Fibroblast of pulmonary artery (primary cell): ENCODE measurements at regions not wholly inside any gene's neighbourhood (a gene's known extent, or its start where the extent isn't known, plus 50 kb on each side); places are given as distances from the start of the nearest gene placed in this dataset.
"Not testable (repeated sequence)": the region's sequence is repeated elsewhere in the genome, so short reads cannot be mapped to it uniquely, and the experiment has no call there.

Experiments
- DNase-seq: peaks from one replicate; pipeline ENCODE4 v3.0.0-alpha.2; 2010; ENCODE audit warnings: low read depth
- H3K4me3 ChIP-seq: replicated peaks from 2 replicates; pipeline ENCODE4 v1.5.1; 2011; ENCODE audit warnings: low read depth, mild to moderate bottlenecking, control low read depth, low read length, moderate library complexity
- TF ChIP-seq, protein P1 (sequence below): IDR thresholded peaks from 2 replicates; pipeline ENCODE4 v1.5.1; 2011; ENCODE audit warnings: mild to moderate bottlenecking, control low read depth, low read length, inconsistent platforms; ENCODE audit errors: missing control alignments

DNA sequence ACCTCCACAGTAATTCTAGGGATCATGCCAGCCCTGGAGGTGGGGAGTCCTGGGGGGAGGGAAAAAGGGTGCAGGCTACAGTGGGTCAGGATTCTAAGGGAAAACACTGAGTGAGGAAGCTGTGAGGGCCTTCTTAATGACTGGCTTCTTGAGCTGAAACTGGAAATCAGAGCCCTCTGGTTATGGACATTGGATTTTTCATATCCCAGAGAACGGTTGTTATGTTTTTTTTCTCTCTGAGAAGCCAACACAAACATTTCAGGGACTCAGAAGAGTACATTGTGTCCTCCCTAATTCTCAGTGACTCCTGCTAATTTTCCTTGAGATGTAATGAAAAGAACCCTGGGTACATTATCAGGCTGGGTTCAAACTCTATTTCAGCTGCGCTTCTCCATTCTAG lies 162.4 kb upstream of the PRDX4 start:
- TF ChIP-seq, protein P1, sequence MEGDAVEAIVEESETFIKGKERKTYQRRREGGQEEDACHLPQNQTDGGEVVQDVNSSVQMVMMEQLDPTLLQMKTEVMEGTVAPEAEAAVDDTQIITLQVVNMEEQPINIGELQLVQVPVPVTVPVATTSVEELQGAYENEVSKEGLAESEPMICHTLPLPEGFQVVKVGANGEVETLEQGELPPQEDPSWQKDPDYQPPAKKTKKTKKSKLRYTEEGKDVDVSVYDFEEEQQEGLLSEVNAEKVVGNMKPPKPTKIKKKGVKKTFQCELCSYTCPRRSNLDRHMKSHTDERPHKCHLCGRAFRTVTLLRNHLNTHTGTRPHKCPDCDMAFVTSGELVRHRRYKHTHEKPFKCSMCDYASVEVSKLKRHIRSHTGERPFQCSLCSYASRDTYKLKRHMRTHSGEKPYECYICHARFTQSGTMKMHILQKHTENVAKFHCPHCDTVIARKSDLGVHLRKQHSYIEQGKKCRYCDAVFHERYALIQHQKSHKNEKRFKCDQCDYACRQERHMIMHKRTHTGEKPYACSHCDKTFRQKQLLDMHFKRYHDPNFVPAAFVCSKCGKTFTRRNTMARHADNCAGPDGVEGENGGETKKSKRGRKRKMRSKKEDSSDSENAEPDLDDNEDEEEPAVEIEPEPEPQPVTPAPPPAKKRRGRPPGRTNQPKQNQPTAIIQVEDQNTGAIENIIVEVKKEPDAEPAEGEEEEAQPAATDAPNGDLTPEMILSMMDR: no peak
- H3K4me3 ChIP-seq: no peak overlapping the region
- DNase-seq: no peak

DNA sequence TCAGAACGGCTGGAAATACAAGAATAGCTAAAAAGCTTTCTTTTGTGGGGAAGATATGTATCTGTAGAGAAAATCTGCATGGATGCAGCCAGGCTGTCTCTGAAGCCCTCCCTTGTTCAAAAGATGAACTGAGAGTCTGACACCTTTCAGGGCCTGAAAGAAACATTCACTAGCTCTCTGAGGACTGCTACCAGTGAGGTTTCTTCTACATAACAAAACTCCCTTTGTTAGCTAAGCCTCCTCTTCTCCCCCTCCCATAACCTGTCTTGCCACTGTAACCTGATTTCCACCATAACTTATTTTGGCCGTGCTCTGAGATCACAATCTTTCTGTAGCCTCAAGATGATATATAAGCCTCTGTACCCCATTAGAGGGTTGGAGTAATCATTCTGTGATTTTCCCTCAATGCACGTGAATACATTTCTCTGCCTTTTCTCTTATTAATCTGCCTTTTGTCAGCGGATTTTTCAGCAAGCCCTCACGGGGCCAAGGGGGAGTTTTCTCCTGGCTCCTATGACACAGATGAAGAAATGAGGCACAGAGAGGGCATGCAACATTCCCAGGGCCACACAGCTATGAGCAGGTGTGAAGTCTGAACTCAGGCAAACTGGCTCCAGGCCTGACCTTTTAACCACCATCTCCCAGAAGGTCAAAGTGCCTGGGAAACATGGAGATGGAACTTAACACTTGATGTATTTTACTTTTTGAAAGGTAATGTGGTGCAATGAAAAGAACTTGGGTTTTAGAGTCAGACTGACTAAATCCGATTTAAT lies 161.6 kb upstream of the PRDX4 start:
- DNase-seq: no peak
- no peak overlapping the region for H3K4me3 ChIP-seq
- TF ChIP-seq, protein P1: no peak

DNA sequence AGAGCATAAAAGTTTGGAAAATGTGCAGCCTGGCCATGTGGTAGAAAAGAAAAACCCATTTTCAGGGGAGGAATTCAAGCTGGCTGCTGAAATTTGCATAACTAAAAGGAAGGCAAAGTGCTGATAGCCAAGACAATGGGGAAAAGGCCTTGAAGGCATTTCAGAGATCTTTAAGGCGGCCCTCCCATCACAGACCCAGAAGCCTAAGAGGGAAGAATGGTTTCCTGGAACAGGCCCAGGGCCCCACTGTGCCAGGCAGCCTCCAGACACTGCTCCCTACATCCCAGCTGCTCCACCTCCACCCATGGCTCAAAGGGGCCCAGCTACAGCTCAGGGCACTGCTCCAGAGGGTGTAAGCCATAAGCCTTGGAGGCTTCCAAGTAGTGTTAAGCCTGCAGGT lies 158.0 kb upstream of the PRDX4 start:
- no peak overlapping the region for H3K4me3 ChIP-seq
- TF ChIP-seq, protein P1: no peak
- DNase-seq: no peak

DNA sequence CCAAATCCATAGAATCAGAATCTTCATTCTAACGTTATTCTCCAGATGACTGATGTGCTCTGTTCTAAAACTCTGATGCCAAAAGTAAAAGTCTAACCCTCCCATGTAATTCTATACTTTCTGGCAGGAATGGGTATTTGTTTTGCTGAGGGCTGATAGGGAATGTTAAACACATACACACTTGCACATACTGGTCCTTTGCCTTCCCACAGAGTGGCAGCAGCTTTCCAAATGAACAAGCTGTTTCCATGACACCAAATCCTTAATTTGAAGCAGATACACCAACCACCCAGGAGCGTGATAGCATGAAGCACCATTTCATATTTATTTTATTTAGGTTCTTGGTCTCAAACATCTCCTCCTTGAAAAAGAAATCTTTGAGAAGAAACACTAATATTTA lies 155.5 kb upstream of the PRDX4 start:
- no peak overlapping the region for H3K4me3 ChIP-seq
- TF ChIP-seq, protein P1: no peak
- DNase-seq: no peak

DNA sequence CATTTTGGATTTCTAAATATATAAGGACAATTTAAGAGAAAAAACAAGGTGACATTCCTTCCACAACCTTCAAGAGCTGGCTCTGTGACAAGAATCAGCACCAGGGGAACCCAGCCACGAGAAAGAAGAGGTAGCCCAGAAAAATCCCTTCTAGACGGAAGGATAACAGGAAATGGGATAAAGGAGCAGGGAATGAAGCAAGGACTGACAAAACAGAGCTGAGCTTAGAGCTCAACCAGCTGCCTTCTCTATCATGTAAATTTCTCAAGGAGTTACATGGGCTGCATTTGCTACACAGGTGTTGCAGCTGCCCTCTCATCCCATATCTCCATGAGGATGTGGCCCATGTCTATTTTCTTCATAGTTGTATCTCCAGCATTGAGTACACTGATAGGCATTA lies 154.2 kb upstream of the PRDX4 start:
- no peak for DNase-seq
- TF ChIP-seq, protein P1: no peak
- no peak overlapping the region for H3K4me3 ChIP-seq

DNA sequence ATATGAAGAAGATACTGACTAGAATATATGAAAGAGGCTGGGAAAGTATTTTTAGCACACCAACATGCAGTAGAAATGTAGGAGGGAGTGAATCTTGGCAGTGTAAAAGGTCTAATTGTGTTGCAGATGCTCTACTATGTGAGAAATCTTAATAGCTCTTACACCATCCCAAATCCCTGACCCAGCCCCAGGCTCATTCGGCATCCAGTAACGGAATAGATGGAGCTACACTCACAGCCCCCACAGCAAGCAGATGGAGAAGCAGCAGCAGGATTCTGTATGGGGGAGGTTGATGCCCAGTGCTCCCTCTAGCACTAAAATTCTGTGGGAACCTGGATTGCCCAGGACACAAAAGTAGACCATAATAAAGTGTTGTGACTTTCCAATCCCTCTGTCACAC lies 153.2 kb upstream of the PRDX4 start:
- no peak for DNase-seq
- TF ChIP-seq, protein P1: no peak
- no peak overlapping the region for H3K4me3 ChIP-seq

DNA sequence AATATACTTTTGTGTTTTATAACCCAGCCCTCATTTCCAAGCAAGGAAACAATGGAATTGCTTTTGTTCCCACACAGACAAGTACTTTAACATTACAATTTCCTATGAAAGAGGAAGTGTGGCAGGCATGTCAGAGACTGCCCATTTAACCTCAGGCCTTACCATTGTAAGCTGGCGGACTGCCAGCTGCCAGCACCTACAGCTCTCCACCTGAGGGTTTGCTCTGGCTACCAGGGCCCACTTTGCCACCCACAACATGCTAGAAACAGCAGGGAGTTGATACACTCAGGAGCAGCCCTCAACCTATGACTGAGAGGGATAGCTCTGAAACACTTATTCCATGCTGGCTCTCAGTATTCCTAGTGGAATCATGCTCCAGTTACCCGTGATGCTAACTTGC lies 152.3 kb upstream of the PRDX4 start:
- TF ChIP-seq, protein P1: no peak
- H3K4me3 ChIP-seq: no peak overlapping the region
- no peak for DNase-seq

DNA sequence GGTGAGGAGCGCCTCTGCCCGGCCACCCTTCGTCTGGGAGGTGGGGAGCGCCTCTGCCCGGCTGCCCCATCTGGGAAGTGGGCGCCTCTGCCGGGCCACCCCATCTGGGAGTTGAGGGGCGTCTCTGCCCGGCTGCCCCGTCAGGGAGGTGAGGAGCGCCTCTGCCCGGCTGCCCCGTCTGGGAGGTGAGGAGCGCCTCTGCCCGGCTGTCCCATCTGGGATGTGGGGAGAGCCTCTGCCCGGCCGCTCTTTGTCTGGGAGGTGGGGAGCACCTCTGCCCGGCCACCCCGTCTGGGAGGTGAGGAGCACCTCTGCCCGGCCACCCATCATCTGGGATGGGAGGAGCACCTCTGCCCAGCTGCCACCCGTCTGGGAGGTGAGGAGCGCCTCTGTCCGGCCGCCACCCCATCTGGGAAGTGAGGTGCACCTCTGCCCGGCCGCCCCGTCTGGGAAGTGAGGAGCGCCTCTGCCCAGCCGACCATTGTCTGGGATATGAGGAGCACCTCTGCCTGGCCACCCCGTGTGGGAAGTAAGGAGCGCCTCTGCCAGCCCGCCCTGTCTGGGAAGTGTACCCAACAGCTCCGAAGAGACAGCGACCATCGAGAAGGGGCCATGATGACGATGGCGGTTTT lies 144.2 kb upstream of the PRDX4 start:
- not testable (repeated sequence) for DNase-seq, H3K4me3 ChIP-seq
